Islet of Langerhans (tissue), 1 donor: ENCODE measurements at regions not wholly inside any gene's neighbourhood (a gene's known extent, or its start where the extent isn't known, plus 50 kb on each side); places are given as distances from the start of the nearest gene placed in this dataset.

Source experiments
- FAIRE-seq: peaks from one replicate; lab custom pipeline; 2011; peaks lifted over from hg19 to GRCh38; lab: Jason Lieb, UNC

- no peak for FAIRE-seq
These were observed 96.8 kb downstream of the TMEM26 start for GRCh38 chr10:61356354-61356753.

GRCh38 chr10:61355211-61355610 is 98.0 kb downstream of the TMEM26 start:
- no peak for FAIRE-seq

DNA sequence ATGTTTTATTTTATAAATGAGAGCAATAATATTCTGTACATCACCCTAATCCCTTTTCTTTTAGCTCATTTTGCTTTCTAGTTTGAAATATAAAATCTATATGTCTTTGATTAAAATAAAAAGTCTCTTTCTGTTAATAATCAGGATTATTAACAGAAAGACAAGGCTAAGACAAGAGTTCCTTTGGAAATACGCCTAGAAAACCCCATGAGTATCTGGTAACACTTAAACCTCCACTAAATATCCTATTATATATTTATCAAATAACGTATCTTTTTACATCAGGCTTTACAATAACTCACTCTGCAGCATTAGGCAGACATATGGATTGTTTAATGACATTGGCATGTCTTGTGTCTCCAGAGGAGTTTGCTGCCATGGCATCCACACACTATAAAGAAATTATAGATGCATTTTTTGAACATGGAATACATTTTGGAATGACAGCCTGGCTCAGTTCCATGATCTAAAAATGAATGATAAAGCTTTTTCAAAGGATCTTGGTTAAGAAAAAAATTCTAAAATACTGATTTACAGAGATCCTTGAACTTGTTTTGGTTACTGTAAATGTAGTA is 98.7 kb downstream of the TMEM26 start:
- no peak for FAIRE-seq

GRCh38 chr10:61350794-61351193 is 102.4 kb downstream of the TMEM26 start:
- FAIRE-seq = no peak

DNA sequence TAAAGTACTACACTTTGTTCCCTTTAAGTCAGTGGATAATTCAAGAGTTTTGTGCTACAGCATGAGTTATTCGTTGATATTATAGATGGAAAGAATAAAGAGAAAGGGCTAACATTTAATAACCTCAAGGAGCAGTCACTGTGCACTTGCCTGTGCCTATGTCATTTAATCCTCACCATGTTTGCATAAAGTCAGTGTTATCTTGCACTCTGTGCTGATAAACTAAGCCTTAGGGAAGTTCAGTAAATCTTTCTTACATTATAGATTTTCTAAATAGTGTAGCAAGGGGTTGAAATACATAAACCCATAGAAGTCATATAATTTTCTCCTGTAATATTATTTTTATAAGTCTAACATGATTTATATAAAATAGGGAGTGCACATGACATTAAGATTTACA is 103.1 kb downstream of the TMEM26 start:
- FAIRE-seq = no peak

- no peak for FAIRE-seq
These were observed 106.3 kb downstream of the TMEM26 start for GRCh38 chr10:61346796-61347413.

GRCh38 chr10:61343796-61344195 is 109.4 kb downstream of the TMEM26 start:
- FAIRE-seq = no peak

- no peak for FAIRE-seq
These were observed 110.2 kb downstream of the TMEM26 start for GRCh38 chr10:61342858-61343572.

GRCh38 chr10:61341008-61341407 is 112.2 kb downstream of the TMEM26 start:
- FAIRE-seq = no peak

DNA sequence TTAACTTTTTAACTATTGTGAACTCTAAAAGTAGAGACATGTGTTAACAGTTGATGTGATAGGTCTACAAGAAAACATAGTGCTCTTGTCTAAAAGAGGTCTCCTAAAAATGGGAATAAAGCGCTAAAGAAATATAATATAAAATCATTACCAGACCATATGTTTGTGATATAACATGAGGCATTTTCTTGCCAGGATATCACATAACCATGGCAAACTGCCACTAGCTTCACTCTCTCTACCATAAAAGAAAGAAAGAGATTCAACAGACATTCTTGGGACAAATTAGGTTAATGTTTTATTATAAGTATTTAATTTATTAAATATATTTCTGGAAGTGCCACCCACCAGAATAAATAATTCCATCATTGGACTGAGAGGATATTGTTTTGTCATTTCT is 115.0 kb downstream of the TMEM26 start:
- FAIRE-seq = no peak

GRCh38 chr10:61337741-61338140 is 115.4 kb downstream of the TMEM26 start:
- FAIRE-seq = no peak

- no peak for FAIRE-seq
These were observed 116.3 kb downstream of the TMEM26 start for GRCh38 chr10:61336831-61337230.

DNA sequence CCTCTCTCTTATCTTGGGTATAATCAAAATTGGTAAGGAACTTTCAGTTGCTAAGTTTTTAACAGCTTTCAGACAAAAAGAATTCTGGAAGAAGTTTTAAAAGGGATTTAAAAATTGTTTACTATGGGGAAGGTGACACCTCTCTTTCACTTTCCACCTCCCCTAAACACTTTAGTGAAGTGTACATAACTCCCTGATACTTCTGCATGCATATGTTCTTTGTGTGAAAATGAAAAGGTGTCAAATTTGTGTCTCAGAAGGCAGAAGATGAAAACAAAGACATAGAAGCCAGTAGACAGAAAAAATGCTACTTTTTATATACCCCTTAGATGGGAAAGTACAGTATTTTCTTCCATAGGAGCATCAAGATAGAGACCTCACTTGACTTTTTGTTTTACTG is 117.8 kb downstream of the TMEM26 start:
- no peak for FAIRE-seq

GRCh38 chr10:61332581-61332980 is 120.6 kb downstream of the TMEM26 start:
- no peak for FAIRE-seq

DNA sequence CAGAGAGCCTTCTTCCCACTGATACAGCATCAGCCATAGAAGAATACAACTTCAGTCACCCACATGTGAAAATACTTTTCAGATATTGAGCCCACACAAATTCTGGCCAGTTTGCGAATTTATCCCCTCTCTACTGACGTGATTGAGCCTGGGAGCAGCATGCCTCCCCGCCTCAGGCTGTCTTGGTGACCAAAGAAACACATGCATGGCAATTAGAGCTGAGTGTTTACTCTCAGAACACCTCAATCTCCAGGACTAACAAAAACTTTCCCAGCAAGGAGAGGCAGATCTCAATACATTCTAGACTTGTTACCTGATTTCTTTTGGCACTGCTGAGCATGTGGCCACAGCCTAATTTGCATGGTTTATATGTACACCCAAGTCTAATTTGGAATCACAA is 122.5 kb downstream of the TMEM26 start:
- no peak for FAIRE-seq

DNA sequence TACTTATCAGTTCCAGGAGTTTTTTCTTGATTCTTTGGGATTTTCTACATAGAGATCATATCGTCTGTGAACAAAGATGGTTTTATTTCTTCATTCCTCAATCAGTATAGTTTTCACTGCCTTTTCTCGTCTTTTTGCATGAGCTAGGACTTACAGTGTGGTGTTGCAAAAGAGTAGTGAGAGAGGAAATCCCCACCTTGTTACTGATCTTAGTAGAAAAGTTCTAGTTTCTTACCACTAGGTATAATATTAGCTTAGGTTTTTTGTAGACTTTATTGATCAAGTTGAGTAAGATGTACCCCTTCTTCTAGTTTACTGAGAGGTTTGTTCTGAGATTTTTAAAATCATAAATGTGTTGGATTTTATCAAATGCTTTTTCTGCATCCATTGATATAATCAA is 123.3 kb downstream of the TMEM26 start:
- FAIRE-seq = no peak

GRCh38 chr10:61325223-61325960 is 127.8 kb downstream of the TMEM26 start:
- FAIRE-seq = no peak

- no peak for FAIRE-seq
These were observed 129.5 kb downstream of the TMEM26 start for GRCh38 chr10:61323726-61324125.

- FAIRE-seq = no peak
These were observed 131.9 kb downstream of the TMEM26 start for GRCh38 chr10:61321041-61321857.

- FAIRE-seq = no peak
These were observed 133.0 kb downstream of the TMEM26 start for GRCh38 chr10:61320257-61320587.

- FAIRE-seq = no peak
These were observed 133.6 kb downstream of the TMEM26 start for GRCh38 chr10:61319386-61320256.
